CD4-positive, alpha-beta T cell (primary cell): ENCODE measurements at regions not wholly inside any gene's neighbourhood (a gene's known extent, or its start where the extent isn't known, plus 50 kb on each side); places are given as distances from the start of the nearest gene placed in this dataset.

Experiments
- ATAC-seq: fragments of 200-7000 bp; cut with Tn5 transposase; one replicate; pipeline ENCODE4 v1.10.0; 2022; ENCODE audit warnings: mild to moderate bottlenecking; ENCODE audit not compliant: poor library complexity
- CTCF ChIA-PET: fragments of 350-600 bp; sonication (Branson Sonifier 250); formaldehyde crosslinking; loops from one replicate; lab custom pipeline; 2021; ENCODE audit warnings: antibody characterized with exemption, inconsistent platforms; lab: Charles Lee
- POLR2A ChIA-PET: fragments of 350-600 bp; sonication (Branson Sonifier 250); formaldehyde crosslinking; loops from one replicate; lab custom pipeline; 2021; ENCODE audit warnings: antibody characterized with exemption, inconsistent platforms; lab: Charles Lee
- DNase-seq, 14 experiments: peaks; one replicate each; pipeline ENCODE4 v3.0.0-alpha.2; 2013 to 2020; ENCODE audit warnings: mixed read lengths in 2 of 14
- H3K27ac ChIP-seq, 2 donors: one replicate each; pipeline versions ENCODE4 v1.5.1 to v1.7.0; 2013; ENCODE audit warnings: low read length in 2 of 2, low read depth in 1 of 2, mild to moderate bottlenecking in 1 of 2
- H3K27me3 ChIP-seq, 2 experiments: 1 replicate in 1 of 2; 2 replicates in 1 of 2; pipeline versions ENCODE4 v1.6.1 to v1.7.0; 2013; ENCODE audit warnings: low read length in 2 of 2, control low read depth in 1 of 2, mild to moderate bottlenecking in 1 of 2, moderate library complexity in 1 of 2; ENCODE audit not compliant: insufficient read depth in 2 of 2, control insufficient read depth in 1 of 2
- H3K36me3 ChIP-seq: one replicate; pipeline ENCODE4 v1.6.1; 2013; ENCODE audit warnings: low read length, control low read depth; ENCODE audit not compliant: insufficient read depth
- H3K4me1 ChIP-seq: one replicate; pipeline ENCODE4 v1.6.1; 2013; ENCODE audit warnings: low read length, control low read depth; ENCODE audit not compliant: insufficient read depth
- H3K4me3 ChIP-seq: one replicate; pipeline ENCODE4 v1.5.1; 2013; ENCODE audit warnings: mild to moderate bottlenecking, low read length, moderate library complexity
- H3K9me3 ChIP-seq, 2 experiments: 1 replicate in 1 of 2; 2 replicates in 1 of 2; pipeline versions ENCODE4 v1.6.1 to v1.7.0; 2013; ENCODE audit warnings: low read length in 2 of 2, mild to moderate bottlenecking in 2 of 2, control low read depth in 1 of 2, moderate library complexity in 1 of 2; ENCODE audit not compliant: control insufficient read depth in 1 of 2, insufficient read depth in 1 of 2
- H3K27ac Mint-ChIP-seq: one replicate; pipeline ENCODE4 v1.8.0; 2020; ENCODE audit warnings: mixed read lengths
- H3K27me3 Mint-ChIP-seq: one replicate; pipeline ENCODE4 v1.8.0; 2021; ENCODE audit warnings: mixed read lengths
- H3K36me3 Mint-ChIP-seq: one replicate; pipeline ENCODE4 v1.8.0; 2021; ENCODE audit warnings: low read depth, mixed read lengths
- H3K4me1 Mint-ChIP-seq: one replicate; pipeline ENCODE4 v1.8.0; 2021; ENCODE audit warnings: low read depth, mixed read lengths
- H3K4me3 Mint-ChIP-seq: one replicate; pipeline ENCODE4 v1.8.0; 2020; ENCODE audit warnings: mild to moderate bottlenecking, mixed read lengths
- H3K9me3 Mint-ChIP-seq: one replicate; pipeline ENCODE4 v1.8.0; 2020; ENCODE audit warnings: mixed read lengths
- intact Hi-C, 2 experiments: fragments of 100-400 bp; cut with DNase I in 1 of 2; cut with micrococcal nuclease in 1 of 2; formaldehyde crosslinking; loops; one replicate each; pipeline versions ENCODE4 v1.15.1 to v1.9.0; 2023 to 2025; cut with DNase I, micrococcal nuclease
- TF ChIP-seq, protein P1 (sequence below): fragments of 200-600 bp; IDR thresholded peaks from one replicate; pipeline ENCODE4 v1.8.0; 2022; ENCODE audit warnings: antibody characterized with exemption, mild to moderate bottlenecking

DNA sequence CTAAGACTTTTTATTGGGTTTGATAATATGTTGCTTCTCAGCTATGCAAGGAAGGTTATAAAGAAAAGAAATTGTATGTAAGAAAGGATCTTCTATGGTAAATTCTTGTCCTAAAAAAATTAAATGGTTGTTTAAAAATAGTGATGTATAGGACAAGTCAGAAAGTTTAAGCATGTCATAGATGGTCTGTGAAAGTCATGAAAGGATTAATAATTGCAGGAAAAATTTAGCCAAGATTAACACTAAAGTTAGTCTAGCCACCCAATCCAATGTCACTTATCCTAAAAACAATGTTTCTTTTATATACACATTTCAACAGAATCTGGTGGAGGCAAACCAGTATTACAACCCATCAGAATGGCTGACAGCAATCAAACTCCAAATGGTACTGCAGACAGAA is 1046.7 kb upstream of the SLC39A10 start:
- no peak overlapping the region for H3K27ac Mint-ChIP-seq
- no peaks in the 10 kb centered on the region for H3K4me1 Mint-ChIP-seq
- Histone ChIP-seq H3K27ac (no peak overlapping the region), H3K9me3 (no peaks in the 10 kb centered on the region), H3K4me1 (no peaks in the 10 kb centered on the region), H3K27me3 (no peaks in the 10 kb centered on the region), H3K4me3 (no peak overlapping the region), H3K36me3 (no peaks in the 10 kb centered on the region)
- H3K9me3 Mint-ChIP-seq, result peaks cover under 1% of the 10 kb centered on the region
- ChIA-PET CTCF (no interaction called here), POLR2A (no interaction called here)
- H3K4me3 Mint-ChIP-seq, result no peak overlapping the region
- TF ChIP-seq, protein P1, sequence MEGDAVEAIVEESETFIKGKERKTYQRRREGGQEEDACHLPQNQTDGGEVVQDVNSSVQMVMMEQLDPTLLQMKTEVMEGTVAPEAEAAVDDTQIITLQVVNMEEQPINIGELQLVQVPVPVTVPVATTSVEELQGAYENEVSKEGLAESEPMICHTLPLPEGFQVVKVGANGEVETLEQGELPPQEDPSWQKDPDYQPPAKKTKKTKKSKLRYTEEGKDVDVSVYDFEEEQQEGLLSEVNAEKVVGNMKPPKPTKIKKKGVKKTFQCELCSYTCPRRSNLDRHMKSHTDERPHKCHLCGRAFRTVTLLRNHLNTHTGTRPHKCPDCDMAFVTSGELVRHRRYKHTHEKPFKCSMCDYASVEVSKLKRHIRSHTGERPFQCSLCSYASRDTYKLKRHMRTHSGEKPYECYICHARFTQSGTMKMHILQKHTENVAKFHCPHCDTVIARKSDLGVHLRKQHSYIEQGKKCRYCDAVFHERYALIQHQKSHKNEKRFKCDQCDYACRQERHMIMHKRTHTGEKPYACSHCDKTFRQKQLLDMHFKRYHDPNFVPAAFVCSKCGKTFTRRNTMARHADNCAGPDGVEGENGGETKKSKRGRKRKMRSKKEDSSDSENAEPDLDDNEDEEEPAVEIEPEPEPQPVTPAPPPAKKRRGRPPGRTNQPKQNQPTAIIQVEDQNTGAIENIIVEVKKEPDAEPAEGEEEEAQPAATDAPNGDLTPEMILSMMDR, result no peak
- no peaks in the 10 kb centered on the region for H3K27me3 Mint-ChIP-seq
- H3K36me3 Mint-ChIP-seq, result no peaks in the 10 kb centered on the region
- DNase-seq, result no peak
- intact Hi-C loops, result no loop called here
- ATAC-seq, result no peak

DNA sequence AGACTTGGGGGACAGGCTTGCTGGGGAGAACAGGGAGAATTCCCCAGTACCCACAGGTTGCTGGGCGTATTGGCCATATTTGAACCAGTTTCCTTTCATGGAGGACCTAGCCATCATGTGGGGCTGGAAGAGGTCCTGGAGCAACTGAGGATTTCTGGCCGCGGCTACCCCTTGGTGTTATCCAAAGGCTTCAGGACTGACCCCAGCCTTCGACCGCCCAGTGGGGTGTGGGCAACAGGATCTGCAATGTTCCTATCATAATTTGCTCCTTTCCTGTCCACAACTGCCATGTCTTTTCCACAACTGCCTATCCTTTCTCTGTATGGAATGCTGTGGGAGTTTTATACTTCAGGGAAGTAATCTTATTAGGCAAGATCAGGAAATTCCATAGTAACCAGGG is 1053.6 kb upstream of the SLC39A10 start:
- POLR2A ChIA-PET, result no interaction called here
- intact Hi-C loops, result no loop called here
- no peak overlapping the region for H3K27ac Mint-ChIP-seq

DNA sequence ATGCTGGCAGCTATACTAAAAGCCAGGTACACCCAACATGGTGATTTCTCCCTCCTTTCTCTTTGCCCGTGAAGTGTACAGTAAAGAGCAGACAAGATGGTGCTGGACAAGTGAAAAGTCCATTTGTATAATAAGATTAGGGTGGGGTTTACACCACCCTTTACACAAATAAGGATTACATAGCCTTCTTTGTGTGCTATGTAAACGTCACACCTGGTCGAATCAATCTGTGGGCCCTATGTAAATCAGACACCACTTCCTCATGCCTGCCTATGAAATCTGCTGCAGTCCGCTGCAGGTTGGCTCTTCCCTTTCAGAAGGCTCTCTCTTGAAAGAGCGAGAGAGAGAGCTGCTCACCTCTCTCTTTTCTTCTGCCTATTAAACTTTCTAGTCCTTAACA is 1054.3 kb upstream of the SLC39A10 start:
- Mint-ChIP-seq H3K36me3 (no peaks in the 10 kb centered on the region), H3K4me3 (no peak overlapping the region), H3K27me3 (no peaks in the 10 kb centered on the region), H3K9me3 (peaks cover 9% of the 10 kb centered on the region), H3K27ac (no peak overlapping the region), H3K4me1 (no peaks in the 10 kb centered on the region)
- TF ChIP-seq, protein P1, result no peak
- DNase-seq, result no peak
- Histone ChIP-seq H3K27ac (no peak overlapping the region), H3K36me3 (no peaks in the 10 kb centered on the region), H3K4me1 (no peaks in the 10 kb centered on the region), H3K4me3 (no peak overlapping the region), H3K9me3 (peaks cover 0 to 5% of the 10 kb centered on the region in 2 experiments), H3K27me3 (no peaks in the 10 kb centered on the region)
- ATAC-seq, result no peak
- POLR2A ChIA-PET, result no interaction called here
- CTCF ChIA-PET, result no interaction called here
- intact Hi-C loops, result no loop called here

More for the DNA sequence above, 1053.6 kb upstream of the SLC39A10 start:
- Mint-ChIP-seq H3K36me3 (no peaks in the 10 kb centered on the region), H3K4me3 (no peak overlapping the region), H3K27me3 (no peaks in the 10 kb centered on the region), H3K9me3 (peaks cover 9% of the 10 kb centered on the region), H3K4me1 (no peaks in the 10 kb centered on the region)
- TF ChIP-seq, protein P1, result no peak
- DNase-seq (no peak), ATAC-seq (no peak)
- Histone ChIP-seq H3K36me3 (no peaks in the 10 kb centered on the region), H3K4me1 (no peaks in the 10 kb centered on the region), H3K4me3 (no peak overlapping the region), H3K27ac (no peak overlapping the region), H3K27me3 (no peaks in the 10 kb centered on the region), H3K9me3 (peaks cover 0 to 5% of the 10 kb centered on the region in 2 experiments)
- CTCF ChIA-PET, result no interaction called here
